HAP-1 (cell line): ENCODE measurements at regions not wholly inside any gene's neighbourhood (a gene's known extent, or its start where the extent isn't known, plus 50 kb on each side); places are given as distances from the start of the nearest gene placed in this dataset.

Experiments
- DNase-seq, 2 experiments: peaks; one replicate each; pipeline ENCODE4 v3.0.0-alpha.2; 2016 to 2020; ENCODE audit warnings: low spot score in 2 of 2
- H3K27me3 ChIP-seq: fragments of 250-450 bp; sonication (Bioruptor Pico); 2 replicates; pipeline ENCODE4 v1.5.1; 2020; ENCODE audit warnings: low read depth, mild to moderate bottlenecking, moderate library complexity
- H3K36me3 ChIP-seq: fragments of 250-450 bp; sonication (Bioruptor Pico); replicated peaks from 2 replicates; pipeline ENCODE4 v1.5.1; 2020; ENCODE audit warnings: mild to moderate bottlenecking
- H3K4me1 ChIP-seq: fragments of 250-450 bp; sonication (Bioruptor Pico); 2 replicates; pipeline ENCODE4 v1.5.1; 2020; ENCODE audit warnings: mild to moderate bottlenecking
- H3K4me3 ChIP-seq: fragments of 250-450 bp; sonication (Bioruptor Pico); 2 replicates; pipeline ENCODE4 v1.5.1; 2020; ENCODE audit warnings: mild to moderate bottlenecking, moderate library complexity
- H3K9me3 ChIP-seq: fragments of 250-450 bp; sonication (Bioruptor Pico); 2 replicates; pipeline ENCODE4 v1.5.1; 2020; ENCODE audit warnings: mild to moderate bottlenecking, moderate library complexity
- in situ Hi-C: fragments of 300-500 bp; cut with MboI; formaldehyde crosslinking; loops from 3 replicates; pipeline ENCODE4 v1.14.3; 2020; ENCODE audit warnings: low sequenced_read_pairs, inconsistent platforms, mixed read lengths

- H3K36me3 ChIP-seq: no peaks in the 10 kb centered on the region
- in situ Hi-C loops: no loop called here
Measured at GRCh38 chr3:110629917-110630316, 441.7 kb upstream of the NECTIN3 start.

GRCh38 chr3:110644203-110644602, 427.4 kb upstream of the NECTIN3 start:
- no peak for DNase-seq
- in situ Hi-C loops: no loop called here
- Histone ChIP-seq H3K9me3 (no peaks in the 10 kb centered on the region), H3K36me3 (no peaks in the 10 kb centered on the region), H3K4me1 (no peaks in the 10 kb centered on the region; the same call in 1 of the 2 replicates), H3K4me3 (no peak overlapping the region), H3K27me3 (no peaks in the 10 kb centered on the region)

More at GRCh38 chr3:110629917-110630316, 441.7 kb upstream of the NECTIN3 start:
- no peaks in the 10 kb centered on the region for H3K9me3 ChIP-seq
- H3K4me1 ChIP-seq: no peaks in the 10 kb centered on the region
- no peaks in the 10 kb centered on the region for H3K27me3 ChIP-seq
- DNase-seq: no peak
- H3K4me3 ChIP-seq: no peak overlapping the region

- Histone ChIP-seq H3K36me3 (no peaks in the 10 kb centered on the region), H3K4me1 (peaks cover 4% of the 10 kb centered on the region), H3K4me3 (no peak overlapping the region), H3K27me3 (no peaks in the 10 kb centered on the region), H3K9me3 (no peaks in the 10 kb centered on the region)
- in situ Hi-C loops: no loop called here
- DNase-seq: no peak
Measured at GRCh38 chr3:110646055-110646454, 425.6 kb upstream of the NECTIN3 start.

GRCh38 chr3:110646496-110646895, 425.1 kb upstream of the NECTIN3 start:
- Histone ChIP-seq H3K4me3 (no peak overlapping the region), H3K4me1 (peaks cover 5% of the 10 kb centered on the region), H3K9me3 (no peaks in the 10 kb centered on the region), H3K27me3 (no peaks in the 10 kb centered on the region), H3K36me3 (no peaks in the 10 kb centered on the region)
- no peak for DNase-seq
- in situ Hi-C loops: no loop called here

DNA sequence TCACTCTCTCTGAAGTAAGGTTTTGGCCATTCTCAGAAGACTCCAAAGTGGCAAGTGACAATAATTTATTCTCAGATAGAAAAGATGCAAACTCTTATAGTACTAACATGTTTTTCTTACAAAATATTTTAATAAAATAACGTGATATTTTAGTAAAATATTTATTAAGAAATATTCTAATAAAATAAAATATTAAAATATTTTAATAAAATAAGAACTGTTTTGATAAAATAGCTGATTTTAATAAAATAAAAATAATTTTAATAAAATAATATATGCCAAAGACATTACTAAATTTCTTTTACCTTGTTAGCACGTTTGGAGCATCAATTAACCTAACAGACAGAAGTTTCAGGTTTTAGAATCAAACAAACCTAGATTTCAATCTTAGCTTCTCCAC, 424.0 kb upstream of the NECTIN3 start:
- no peak for DNase-seq
- Histone ChIP-seq H3K36me3 (no peaks in the 10 kb centered on the region), H3K9me3 (no peaks in the 10 kb centered on the region), H3K27me3 (no peaks in the 10 kb centered on the region), H3K4me1 (peaks cover 5% of the 10 kb centered on the region; the same call in 1 of the 2 replicates), H3K4me3 (no peak overlapping the region)
- in situ Hi-C loops: no loop called here

GRCh38 chr3:110650741-110651140, 420.9 kb upstream of the NECTIN3 start:
- in situ Hi-C loops: no loop called here
- DNase-seq: no peak
- Histone ChIP-seq H3K9me3 (no peaks in the 10 kb centered on the region), H3K4me1 (peaks cover 5% of the 10 kb centered on the region; the same call in 1 of the 2 replicates), H3K4me3 (no peak overlapping the region), H3K27me3 (0 out of 2 replicates have a peak, but pooled peaks cover 4% of the 10 kb centered on the region), H3K36me3 (no peaks in the 10 kb centered on the region)

- in situ Hi-C loops: no loop called here
- no peak for DNase-seq
- H3K4me3 ChIP-seq: no peak overlapping the region
Measured at GRCh38 chr3:110654843-110655502, 416.6 kb upstream of the NECTIN3 start.

GRCh38 chr3:110656394-110657025, 415.1 kb upstream of the NECTIN3 start:
- in situ Hi-C loops: no loop called here
- H3K4me3 ChIP-seq: no peak overlapping the region
- H3K9me3 ChIP-seq: no peaks in the 10 kb centered on the region
- H3K27me3 ChIP-seq: 0 out of 2 replicates have a peak, but pooled peaks cover 4% of the 10 kb centered on the region
- DNase-seq: peak in 1 of 2 experiments; percentile 79
- no peaks in the 10 kb centered on the region for H3K4me1 ChIP-seq
- H3K36me3 ChIP-seq: no peaks in the 10 kb centered on the region

More at GRCh38 chr3:110654843-110655502, 416.6 kb upstream of the NECTIN3 start:
- Histone ChIP-seq H3K36me3 (no peaks in the 10 kb centered on the region), H3K9me3 (no peaks in the 10 kb centered on the region), H3K4me1 (peaks cover 5% of the 10 kb centered on the region; the same call in 1 of the 2 replicates), H3K27me3 (0 out of 2 replicates have a peak, but pooled peaks cover 4% of the 10 kb centered on the region)

GRCh38 chr3:110664148-110664547, 407.5 kb upstream of the NECTIN3 start:
- no peak overlapping the region for H3K4me3 ChIP-seq
- no peaks in the 10 kb centered on the region for H3K27me3 ChIP-seq
- DNase-seq: no peak
- H3K9me3 ChIP-seq: no peaks in the 10 kb centered on the region
- H3K36me3 ChIP-seq: no peaks in the 10 kb centered on the region
- in situ Hi-C loops: no loop called here
- H3K4me1 ChIP-seq: no peaks in the 10 kb centered on the region

DNA sequence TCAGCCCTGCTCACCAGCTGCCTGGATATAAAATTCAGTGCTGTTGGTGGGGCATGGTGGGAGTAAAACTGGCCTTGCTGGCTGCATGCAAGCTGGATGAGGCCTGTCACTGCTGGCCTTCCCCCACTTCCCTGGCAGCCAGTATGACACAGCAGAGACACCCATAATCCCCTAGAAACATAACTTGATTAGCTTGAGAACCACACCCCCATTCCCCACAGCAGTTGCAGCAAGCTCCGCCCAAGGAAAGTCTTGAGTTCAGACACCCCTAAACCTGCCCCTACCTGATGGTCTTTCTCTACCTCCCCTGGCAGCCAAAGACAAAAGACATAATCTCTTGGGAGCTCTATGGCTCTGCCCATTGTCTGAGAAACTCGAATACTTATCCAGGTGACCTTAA, 405.1 kb upstream of the NECTIN3 start:
- no peak for DNase-seq
- H3K9me3 ChIP-seq: peaks cover 5% of the 10 kb centered on the region; the same call in 1 of the 2 replicates
- H3K27me3 ChIP-seq: no peaks in the 10 kb centered on the region
- no peaks in the 10 kb centered on the region for H3K4me1 ChIP-seq
- H3K36me3 ChIP-seq: no peaks in the 10 kb centered on the region
- H3K4me3 ChIP-seq: no peak overlapping the region
- in situ Hi-C loops: no loop called here

DNA sequence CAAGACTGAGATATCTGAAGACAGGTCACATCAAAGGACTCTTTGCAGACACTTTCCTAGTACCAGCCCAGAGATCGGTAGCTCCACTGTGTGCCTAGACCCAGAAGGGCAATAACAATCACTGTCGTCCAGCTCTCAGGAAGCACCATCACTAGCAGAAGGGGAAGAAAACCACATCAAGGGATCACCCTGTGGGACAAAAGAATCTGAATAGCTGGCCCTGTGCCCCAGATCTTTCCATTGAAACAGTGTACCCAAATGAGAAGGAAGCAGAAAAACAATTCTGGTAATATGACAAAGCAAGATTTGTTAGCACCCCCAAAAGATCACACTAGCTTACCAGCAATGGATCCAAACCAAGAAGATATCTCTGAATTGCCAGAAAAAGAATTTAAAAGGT, 404.4 kb upstream of the NECTIN3 start:
- Histone ChIP-seq H3K4me3 (no peak overlapping the region), H3K36me3 (no peaks in the 10 kb centered on the region), H3K4me1 (no peaks in the 10 kb centered on the region), H3K9me3 (peaks cover 5% of the 10 kb centered on the region; the same call in 1 of the 2 replicates), H3K27me3 (no peaks in the 10 kb centered on the region)
- in situ Hi-C loops: no loop called here
- no peak for DNase-seq

DNA sequence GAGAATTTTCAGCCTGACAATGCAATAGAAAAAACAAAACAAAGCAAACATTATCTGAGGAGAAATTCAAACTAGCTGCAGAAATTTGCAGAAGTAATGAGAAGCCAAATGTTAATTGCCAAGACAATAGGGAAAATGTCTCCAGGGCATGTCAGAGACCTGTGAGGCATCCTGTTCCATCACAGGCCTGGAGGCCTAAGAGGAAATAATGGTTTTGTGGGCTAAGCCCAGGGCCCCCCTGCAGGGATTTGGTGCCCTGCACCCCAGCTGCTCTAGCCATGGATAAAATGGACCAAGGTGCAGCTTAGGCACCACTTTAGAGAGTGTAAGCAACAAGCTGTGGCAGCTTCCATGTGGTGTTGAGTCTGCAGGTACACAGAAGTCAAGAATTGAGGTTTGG, 401.2 kb upstream of the NECTIN3 start:
- in situ Hi-C loops: no loop called here
- no peak overlapping the region for H3K4me3 ChIP-seq
- no peak for DNase-seq
- no peaks in the 10 kb centered on the region for H3K27me3 ChIP-seq
- H3K9me3 ChIP-seq: peaks cover 5% of the 10 kb centered on the region; the same call in 1 of the 2 replicates
- H3K4me1 ChIP-seq: no peaks in the 10 kb centered on the region
- no peaks in the 10 kb centered on the region for H3K36me3 ChIP-seq

DNA sequence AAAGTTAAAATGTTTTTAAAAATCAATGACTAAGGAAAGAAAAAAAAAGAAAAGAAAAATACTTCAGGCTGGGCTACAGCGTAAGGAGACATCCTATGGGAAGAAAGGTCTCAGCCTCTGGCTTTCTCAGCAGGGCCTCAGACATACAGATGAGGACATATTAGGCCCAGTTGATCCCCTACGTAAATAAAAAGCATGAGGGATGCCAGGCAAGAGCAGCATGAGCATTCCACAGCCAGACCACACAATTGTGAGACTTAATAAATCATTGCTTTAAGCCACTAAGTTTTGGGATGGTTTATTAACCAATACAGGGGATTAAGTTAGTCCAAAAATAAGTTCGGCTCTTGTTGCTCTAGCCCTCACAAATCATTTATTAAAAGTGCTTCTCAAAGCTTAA, 394.1 kb upstream of the NECTIN3 start:
- no peaks in the 10 kb centered on the region for H3K9me3 ChIP-seq
- in situ Hi-C loops: no loop called here
- no peaks in the 10 kb centered on the region for H3K36me3 ChIP-seq
- no peaks in the 10 kb centered on the region for H3K27me3 ChIP-seq
- peaks cover 6% of the 10 kb centered on the region for H3K4me1 ChIP-seq
- no peak for DNase-seq
- no peak overlapping the region for H3K4me3 ChIP-seq

DNA sequence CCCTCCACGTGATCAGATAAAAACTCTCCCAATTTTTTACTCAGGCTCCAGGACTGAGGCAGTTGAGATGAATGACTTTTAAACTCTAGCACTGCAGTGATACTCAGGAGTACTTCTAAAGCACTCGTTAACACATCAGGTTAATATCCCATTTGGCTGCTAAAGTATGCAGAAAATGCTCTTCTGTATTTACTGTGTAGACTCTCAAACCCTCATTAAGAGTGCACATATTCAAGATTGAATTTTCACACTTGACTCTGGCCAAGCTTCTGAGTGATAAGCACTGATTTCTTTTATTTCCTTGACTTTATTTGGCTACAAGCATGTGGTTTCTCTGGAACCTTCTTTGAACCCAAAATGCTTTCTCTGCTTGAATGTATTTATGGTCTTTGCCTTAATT, 392.3 kb upstream of the NECTIN3 start:
- no peak for DNase-seq
- in situ Hi-C loops: no loop called here
- Histone ChIP-seq H3K4me3 (no peak overlapping the region), H3K36me3 (no peaks in the 10 kb centered on the region), H3K9me3 (no peaks in the 10 kb centered on the region), H3K27me3 (no peaks in the 10 kb centered on the region), H3K4me1 (peaks cover 6% of the 10 kb centered on the region)
